OCI-LY7 (cell line): ENCODE measurements at regions not wholly inside any gene's neighbourhood (a gene's known extent, or its start where the extent isn't known, plus 50 kb on each side); places are given as distances from the start of the nearest gene placed in this dataset.

ENCODE experiments used
- BruUV-seq: library from RNA; stranded (reverse); fragments of 400-500 nt; replicated peaks from 2 replicates; lab custom pipeline; 2021; lab: Mats Ljungman, UMichigan
- CTCF ChIA-PET: fragments of 300-600 bp; sonication (Branson Sonifier 250); formaldehyde crosslinking; loops from one replicate; lab custom pipeline; 2022; ENCODE audit warnings: antibody characterized with exemption; ENCODE audit not compliant: unreplicated experiment; lab: Charles Lee
- POLR2A ChIA-PET: fragments of 300-600 bp; sonication (Branson Sonifier 250); formaldehyde crosslinking; loops from one replicate; lab custom pipeline; 2022; ENCODE audit warnings: antibody characterized with exemption; lab: Charles Lee
- DNase-seq: peaks from one replicate; pipeline ENCODE4 v3.0.0-alpha.2; 2015; ENCODE audit warnings: low spot score
- H2AFZ ChIP-seq: fragments of 200-600 bp; sonication (generic), shearing (Covaris generic); 2 replicates; pipeline ENCODE4 v1.6.1; 2014; ENCODE audit warnings: mild to moderate bottlenecking, antibody characterized with exemption, low read length, moderate library complexity
- H3K27ac ChIP-seq: fragments of 200-600 bp; sonication (generic); 2 replicates; pipeline ENCODE4 v1.5.1; 2014; ENCODE audit warnings: mixed run types, low read depth, mild to moderate bottlenecking, moderate library complexity, low read length, inconsistent platforms; ENCODE audit not compliant: poor library complexity, severe bottlenecking
- H3K36me3 ChIP-seq: fragments of 200-600 bp; sonication (generic); 2 replicates; pipeline ENCODE4 v1.6.1; 2014; ENCODE audit warnings: mild to moderate bottlenecking, antibody characterized with exemption, low read length, moderate library complexity, mixed read lengths; ENCODE audit not compliant: insufficient read depth
- H3K4me1 ChIP-seq: fragments of 200-600 bp; sonication (generic); 2 replicates; pipeline ENCODE4 v1.5.1; 2014; ENCODE audit warnings: mild to moderate bottlenecking, low read length; ENCODE audit not compliant: insufficient read depth, poor library complexity, severe bottlenecking
- H3K4me2 ChIP-seq: fragments of 200-600 bp; sonication (generic); 2 replicates; pipeline ENCODE4 v1.6.1; 2014; ENCODE audit warnings: mild to moderate bottlenecking, low read length
- H3K4me3 ChIP-seq: fragments of 200-600 bp; sonication (generic); 2 replicates; pipeline ENCODE4 v1.5.1; 2014; ENCODE audit warnings: mild to moderate bottlenecking, low read depth, low read length; ENCODE audit not compliant: poor library complexity, severe bottlenecking
- H3K79me2 ChIP-seq: fragments of 200-600 bp; sonication (generic); 2 replicates; pipeline ENCODE4 v1.6.1; 2016; ENCODE audit warnings: low read depth, mild to moderate bottlenecking, low read length, moderate library complexity, mixed read lengths; ENCODE audit not compliant: insufficient read depth
- H3K9me2 ChIP-seq: fragments of 200-600 bp; sonication (generic); 2 replicates; pipeline ENCODE4 v1.6.1; 2016; ENCODE audit warnings: mild to moderate bottlenecking, low read length, mixed read lengths; ENCODE audit not compliant: insufficient read depth
- H3K9me3 ChIP-seq: fragments of 200-600 bp; sonication (generic); 2 replicates; pipeline ENCODE4 v1.6.1; 2014; ENCODE audit warnings: mild to moderate bottlenecking, mixed run types, low read length, mixed read lengths
- H4K20me1 ChIP-seq: fragments of 200-600 bp; sonication (generic); 2 replicates; pipeline ENCODE4 v1.6.1; 2014; ENCODE audit warnings: mild to moderate bottlenecking, antibody characterized with exemption, low read length, moderate library complexity, mixed read lengths; ENCODE audit not compliant: insufficient read depth
- CTCF ChIP-seq: fragments of 200-600 bp; sonication (generic); conservative IDR thresholded peaks from 2 replicates; pipeline ENCODE4 v1.5.1; 2014; ENCODE audit warnings: mild to moderate bottlenecking, antibody characterized with exemption, low read length, moderate library complexity, mixed read lengths
- EZH2phosphoT487 ChIP-seq: fragments of 200-600 bp; sonication (generic); IDR thresholded peaks from 2 replicates; pipeline ENCODE4 v1.6.1; 2018; ENCODE audit warnings: low read depth, borderline replicate concordance, mild to moderate bottlenecking, mixed run types, antibody characterized with exemption, low read length, moderate library complexity, mixed read lengths
- intact Hi-C: fragments of 100-400 bp; cut with micrococcal nuclease; formaldehyde crosslinking; loops from one replicate; pipeline ENCODE4 v1.10.0; 2022; ENCODE audit not compliant: unreplicated experiment

GRCh38 chr2:125516496-125517109 is 1139.4 kb upstream of the GYPC start:
- Histone ChIP-seq H3K9me3 (no peaks in the 10 kb centered on the region), H4K20me1 (no peaks in the 10 kb centered on the region), H3K36me3 (no peaks in the 10 kb centered on the region), H3K79me2 (no peaks in the 10 kb centered on the region), H2AFZ (no peak overlapping the region), H3K9me2 (no peaks in the 10 kb centered on the region), H3K4me3 (no peak overlapping the region), H3K4me2 (no peak overlapping the region), H3K27ac (no peak overlapping the region), H3K4me1 (no peaks in the 10 kb centered on the region)
- no TSS peak for BruUV-seq
- peak; percentile 40 for DNase-seq
- intact Hi-C loops, result no loop called here
- TF ChIP-seq EZH2phosphoT487, result no peak
- TF ChIP-seq CTCF, result peak; percentile 83
- CTCF ChIA-PET, result no interaction called here
- POLR2A ChIA-PET, result interaction anchor here (1.1 to 1.2 kb wide), 2 partner anchors 12 to 851 kb away, joined by 3 read pairs; no protein-coding TSS in a partner anchor

- H2AFZ ChIP-seq, result no peak overlapping the region
- intact Hi-C loops, result no loop called here
- H3K79me2 ChIP-seq, result no peaks in the 10 kb centered on the region
- H4K20me1 ChIP-seq, result no peaks in the 10 kb centered on the region
- H3K36me3 ChIP-seq, result no peaks in the 10 kb centered on the region
- ChIA-PET CTCF (no interaction called here), POLR2A (interaction anchor here (0.6 kb wide), 1 partner anchor 1148 kb away, joined by 3 read pairs; no protein-coding TSS in a partner anchor)
- H3K9me2 ChIP-seq, result no peaks in the 10 kb centered on the region
- TF ChIP-seq CTCF (no peak), EZH2phosphoT487 (no peak)
- no peak overlapping the region for H3K4me3 ChIP-seq
- no TSS peak for BruUV-seq
- no peak overlapping the region for H3K27ac ChIP-seq
- no peak overlapping the region for H3K4me2 ChIP-seq
- H3K4me1 ChIP-seq, result no peaks in the 10 kb centered on the region
- no peak for DNase-seq
- no peaks in the 10 kb centered on the region for H3K9me3 ChIP-seq
Measured at GRCh38 chr2:125526093-125526492, 1129.9 kb upstream of the GYPC start.

DNA sequence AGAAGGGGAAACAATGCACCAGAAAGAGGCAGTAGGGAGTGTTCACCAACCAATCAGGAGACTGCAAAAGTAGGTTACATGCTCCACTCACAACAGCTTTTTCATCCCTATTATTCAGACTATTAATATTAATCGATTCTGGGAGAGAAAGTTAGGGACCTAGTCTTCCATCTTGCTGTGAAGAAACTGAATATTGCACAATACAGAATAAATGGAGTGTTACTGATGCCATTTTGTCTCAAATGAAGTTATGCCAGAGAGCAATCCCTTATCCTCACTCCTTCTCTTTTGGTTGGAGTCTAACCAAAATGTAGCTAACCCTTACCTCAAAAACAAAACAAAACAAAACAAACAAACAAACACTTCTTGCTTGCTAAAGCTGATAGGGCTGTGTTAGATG is 1120.9 kb upstream of the GYPC start:
- TF ChIP-seq EZH2phosphoT487, result no peak
- no peak for TF ChIP-seq CTCF
- no TSS peak for BruUV-seq
- POLR2A ChIA-PET, result interaction anchor here (0.6 to 0.7 kb wide), 2 partner anchors 77 to 165 kb away, joined by 3 read pairs; no protein-coding TSS in a partner anchor
- no peaks in the 10 kb centered on the region for H3K36me3 ChIP-seq
- no peaks in the 10 kb centered on the region for H3K9me3 ChIP-seq
- no peaks in the 10 kb centered on the region for H3K9me2 ChIP-seq
- CTCF ChIA-PET, result no interaction called here
- H3K27ac ChIP-seq, result no peak overlapping the region
- intact Hi-C loops, result no loop called here
- no peak overlapping the region for H2AFZ ChIP-seq
- H3K79me2 ChIP-seq, result no peaks in the 10 kb centered on the region
- no peaks in the 10 kb centered on the region for H4K20me1 ChIP-seq
- no peaks in the 10 kb centered on the region for H3K4me1 ChIP-seq
- no peak overlapping the region for H3K4me3 ChIP-seq
- DNase-seq, result no peak
- H3K4me2 ChIP-seq, result no peak overlapping the region
